Activated CD8-positive, alpha-beta T cell treated with anti-CD3 and anti-CD28 coated beads, Interleukin-2, amount 10 ng/mL, durations not matched to agents 7 days and 5 days (primary cell): ENCODE measurements at regions not wholly inside any gene's neighbourhood (a gene's known extent, or its start where the extent isn't known, plus 50 kb on each side); places are given as distances from the start of the nearest gene placed in this dataset.
"Not testable (repeated sequence)": the region's sequence is repeated elsewhere in the genome, so short reads cannot be mapped to it uniquely, and the experiment has no call there.

ENCODE experiments used
- ATAC-seq: fragments of 150-1000 bp; cut with Tn5 transposase; one replicate; pipeline ENCODE4 v1.10.0; 2021; ENCODE audit warnings: moderate library complexity
- CTCF ChIA-PET: fragments of 350-600 bp; sonication (Branson Sonifier 250); formaldehyde crosslinking; loops from one replicate; lab custom pipeline; 2021; ENCODE audit warnings: antibody characterized with exemption; lab: Charles Lee
- POLR2A ChIA-PET: fragments of 350-600 bp; sonication (Branson Sonifier 250); formaldehyde crosslinking; loops from one replicate; lab custom pipeline; 2021; ENCODE audit warnings: antibody characterized with exemption; lab: Charles Lee
- DNase-seq: peaks from one replicate; pipeline ENCODE4 v3.0.0-alpha.2; 2020
- H3K27ac Mint-ChIP-seq: one replicate; pipeline ENCODE4 v1.8.0; 2021; ENCODE audit warnings: mild to moderate bottlenecking, mixed read lengths
- H3K27me3 Mint-ChIP-seq: one replicate; pipeline ENCODE4 v1.8.0; 2021; ENCODE audit warnings: low read depth, mixed read lengths
- H3K36me3 Mint-ChIP-seq: one replicate; pipeline ENCODE4 v1.8.0; 2021; ENCODE audit warnings: low read depth, mixed read lengths
- H3K4me1 Mint-ChIP-seq: one replicate; pipeline ENCODE4 v1.8.0; 2021; ENCODE audit warnings: low read depth, mixed read lengths
- H3K4me3 Mint-ChIP-seq: one replicate; pipeline ENCODE4 v1.8.0; 2021; ENCODE audit warnings: mild to moderate bottlenecking, mixed read lengths
- H3K9me3 Mint-ChIP-seq: one replicate; pipeline ENCODE4 v1.8.0; 2022; ENCODE audit warnings: mixed read lengths; ENCODE audit not compliant: insufficient read depth

DNA sequence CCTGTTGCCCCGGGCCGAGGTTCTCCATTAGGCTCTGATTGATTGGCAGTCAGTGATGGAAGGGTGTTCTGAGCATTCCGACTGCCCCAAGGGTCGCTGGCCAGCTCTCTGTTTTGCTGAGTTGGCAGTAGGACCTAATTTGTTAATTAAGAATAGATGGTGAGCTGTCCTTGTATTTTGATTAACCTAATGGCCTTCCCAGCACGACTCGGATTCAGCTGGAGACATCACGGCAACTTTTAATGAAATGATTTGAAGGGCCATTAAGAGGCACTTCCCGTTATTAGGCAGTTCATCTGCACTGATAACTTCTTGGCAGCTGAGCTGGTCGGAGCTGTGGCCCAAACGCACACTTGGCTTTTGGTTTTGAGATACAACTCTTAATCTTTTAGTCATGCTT, 74.2 kb downstream of the HAPSTR1 start:
- ChIA-PET POLR2A (no interaction called here), CTCF (no interaction called here)
- H3K36me3 Mint-ChIP-seq: no peaks in the 10 kb centered on the region

GRCh38 chr16:9166326-9166993, 75.0 kb downstream of the HAPSTR1 start:
- POLR2A ChIA-PET, H3K36me3 Mint-ChIP-seq, H3K4me3 Mint-ChIP-seq, H3K27me3 Mint-ChIP-seq, ATAC-seq, H3K27ac Mint-ChIP-seq, H3K4me1 Mint-ChIP-seq, H3K9me3 Mint-ChIP-seq, DNase-seq, CTCF ChIA-PET: not testable (repeated sequence)

More for the DNA sequence above, 74.2 kb downstream of the HAPSTR1 start:
- H3K27ac Mint-ChIP-seq: no peak overlapping the region
- no peaks in the 10 kb centered on the region for H3K9me3 Mint-ChIP-seq
- no peaks in the 10 kb centered on the region for H3K27me3 Mint-ChIP-seq
- ATAC-seq (no peak), DNase-seq (no peak)
- H3K4me3 Mint-ChIP-seq: no peak overlapping the region
- no peaks in the 10 kb centered on the region for H3K4me1 Mint-ChIP-seq

DNA sequence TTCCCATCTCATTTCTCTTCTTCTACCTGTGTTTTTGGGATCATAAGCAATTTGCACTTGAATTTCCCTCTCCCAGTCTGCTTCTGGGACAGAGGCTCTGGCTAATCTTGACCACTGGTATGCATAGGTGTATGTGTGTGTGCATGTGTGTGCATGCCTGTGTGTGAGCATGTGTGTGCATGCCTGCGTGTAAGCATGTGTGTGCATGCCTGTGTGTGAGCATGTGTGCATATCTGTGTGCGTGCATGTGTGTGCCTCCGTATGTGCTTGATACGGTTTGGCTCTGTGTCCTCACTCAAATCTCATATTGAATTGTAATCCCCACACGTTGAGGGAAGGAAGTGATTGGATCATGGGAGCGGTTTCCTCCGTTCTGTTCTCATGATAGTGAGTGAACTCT, 77.7 kb downstream of the HAPSTR1 start:
- Mint-ChIP-seq H3K9me3 (no peaks in the 10 kb centered on the region), H3K4me3 (no peak overlapping the region), H3K36me3 (no peaks in the 10 kb centered on the region), H3K27ac (no peak overlapping the region), H3K4me1 (no peaks in the 10 kb centered on the region), H3K27me3 (no peaks in the 10 kb centered on the region)
- POLR2A ChIA-PET: no interaction called here
- DNase-seq: no peak
- CTCF ChIA-PET: no interaction called here
- ATAC-seq: no peak

- Mint-ChIP-seq H3K4me3 (no peak overlapping the region), H3K9me3 (no peaks in the 10 kb centered on the region), H3K36me3 (no peaks in the 10 kb centered on the region), H3K4me1 (no peaks in the 10 kb centered on the region), H3K27ac (no peak overlapping the region), H3K27me3 (no peaks in the 10 kb centered on the region)
- no peak for DNase-seq
- CTCF ChIA-PET: no interaction called here
- POLR2A ChIA-PET: no interaction called here
- no peak for ATAC-seq
These were observed 79.0 kb downstream of the HAPSTR1 start for GRCh38 chr16:9170470-9170869.

DNA sequence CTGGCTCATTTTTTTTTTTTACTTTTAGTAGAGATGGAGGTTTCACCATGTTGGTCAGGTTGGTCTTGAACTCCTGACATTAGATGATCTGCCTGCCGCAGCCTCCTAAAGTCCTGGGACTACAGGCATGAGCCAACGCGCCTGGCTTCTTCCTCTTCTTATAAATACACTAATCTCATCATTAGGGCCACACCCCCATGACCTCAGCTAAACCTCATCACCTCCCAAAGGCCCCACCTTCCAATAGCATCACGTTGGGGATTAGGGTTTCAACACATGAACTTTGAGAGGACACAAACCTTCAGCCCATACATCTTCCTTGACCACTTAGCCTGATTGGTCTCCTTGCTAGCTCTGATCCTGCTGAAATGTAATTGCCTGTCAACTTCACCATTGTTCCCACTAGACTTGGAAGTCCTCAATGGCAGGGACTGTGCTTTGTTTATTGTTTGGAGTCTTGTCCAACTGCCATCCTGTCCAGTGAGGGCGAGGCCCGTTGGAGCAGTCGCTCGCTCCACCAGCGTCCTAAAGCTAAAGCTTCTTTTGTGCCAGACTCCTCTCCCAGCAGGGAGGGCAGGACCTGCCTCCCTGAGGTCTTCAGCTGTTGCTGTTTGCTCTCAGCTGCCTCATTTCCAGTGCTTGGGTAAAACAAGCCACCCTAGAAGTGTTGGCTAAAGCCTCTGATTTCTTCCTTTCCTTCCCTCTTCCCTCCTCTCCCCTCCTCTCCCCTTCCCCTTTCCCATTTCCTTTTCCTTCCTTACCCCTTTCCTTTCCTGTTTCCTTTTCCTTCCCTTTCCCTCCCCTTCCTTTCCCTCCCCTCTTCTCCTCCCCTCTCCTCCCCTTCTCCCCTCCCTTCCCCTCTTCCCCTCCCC, 85.3 kb downstream of the HAPSTR1 start:
- Mint-ChIP-seq H3K4me1 (no peaks in the 10 kb centered on the region), H3K9me3 (no peaks in the 10 kb centered on the region), H3K27ac (no peak overlapping the region), H3K27me3 (no peaks in the 10 kb centered on the region), H3K36me3 (no peaks in the 10 kb centered on the region), H3K4me3 (no peak overlapping the region)
- ChIA-PET CTCF (no interaction called here), POLR2A (no interaction called here)
- ATAC-seq (no peak), DNase-seq (no peak)

GRCh38 chr16:9177861-9178260, 86.4 kb downstream of the HAPSTR1 start:
- Mint-ChIP-seq H3K27ac (no peak overlapping the region), H3K27me3 (no peaks in the 10 kb centered on the region), H3K36me3 (no peaks in the 10 kb centered on the region), H3K9me3 (no peaks in the 10 kb centered on the region), H3K4me1 (no peaks in the 10 kb centered on the region), H3K4me3 (no peak overlapping the region)
- ChIA-PET CTCF (no interaction called here), POLR2A (no interaction called here)
- ATAC-seq (no peak), DNase-seq (no peak)

DNA sequence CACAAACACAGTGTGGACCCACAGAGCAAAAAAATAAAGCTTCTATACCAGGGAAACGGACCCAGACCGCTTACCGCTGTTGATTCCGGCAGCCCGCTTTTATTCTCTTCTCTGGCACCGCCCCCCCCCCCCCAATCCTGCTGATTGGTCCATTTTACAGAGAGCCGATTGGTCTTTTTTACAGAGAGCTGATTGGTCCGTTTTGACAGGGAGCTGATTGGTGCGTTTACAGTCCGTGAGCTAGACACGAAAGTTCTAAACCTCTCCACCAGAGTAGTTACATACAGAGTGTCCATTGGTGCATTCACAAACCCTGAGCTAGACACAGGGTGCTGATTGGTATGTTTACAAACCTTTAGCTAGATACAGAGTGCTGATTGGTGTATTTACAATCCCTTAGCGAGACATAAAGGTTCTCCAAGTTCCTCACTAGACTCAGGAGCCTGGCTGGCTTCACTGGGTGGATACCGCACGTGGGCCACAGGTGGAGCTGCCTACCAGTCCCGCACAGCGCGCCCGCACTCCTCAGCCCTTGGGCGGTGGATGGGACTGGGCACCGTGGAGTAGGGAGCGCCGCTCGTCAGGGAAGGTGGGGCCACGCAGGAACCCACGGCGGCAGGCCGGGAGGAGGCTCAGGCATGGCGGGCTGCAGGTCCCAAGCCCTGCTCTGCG, 92.4 kb downstream of the HAPSTR1 start:
- DNase-seq (no peak), ATAC-seq (no peak)
- CTCF ChIA-PET: interaction anchor here (1.9 kb wide), 1 partner anchor 45 kb away, joined by 5 read pairs; no protein-coding TSS in a partner anchor
- H3K27me3 Mint-ChIP-seq: no peaks in the 10 kb centered on the region
- POLR2A ChIA-PET: no interaction called here
- H3K27ac Mint-ChIP-seq: no peak overlapping the region
- no peaks in the 10 kb centered on the region for H3K9me3 Mint-ChIP-seq
- no peaks in the 10 kb centered on the region for H3K4me1 Mint-ChIP-seq
- no peak overlapping the region for H3K4me3 Mint-ChIP-seq
- H3K36me3 Mint-ChIP-seq: no peaks in the 10 kb centered on the region

- Mint-ChIP-seq H3K4me1 (no peaks in the 10 kb centered on the region), H3K27me3 (no peaks in the 10 kb centered on the region), H3K27ac (no peak overlapping the region), H3K9me3 (no peaks in the 10 kb centered on the region), H3K4me3 (no peak overlapping the region), H3K36me3 (no peaks in the 10 kb centered on the region)
- POLR2A ChIA-PET: interaction anchor here (0.6 kb wide), 1 partner anchor 37 kb away, joined by 3 read pairs; no protein-coding TSS in a partner anchor
- no peak for ATAC-seq
- CTCF ChIA-PET: interaction anchor here (1.9 kb wide), 1 partner anchor 45 kb away, joined by 5 read pairs; no protein-coding TSS in a partner anchor
- DNase-seq: no peak
These were observed 92.9 kb downstream of the HAPSTR1 start for GRCh38 chr16:9184354-9184690.

GRCh38 chr16:9185381-9185780, 93.9 kb downstream of the HAPSTR1 start:
- no peaks in the 10 kb centered on the region for H3K27me3 Mint-ChIP-seq
- POLR2A ChIA-PET: no interaction called here
- no peaks in the 10 kb centered on the region for H3K36me3 Mint-ChIP-seq

GRCh38 chr16:9186061-9186460, 94.6 kb downstream of the HAPSTR1 start:
- Mint-ChIP-seq H3K4me1 (no peaks in the 10 kb centered on the region), H3K27ac (no peak overlapping the region), H3K4me3 (no peak overlapping the region), H3K9me3 (no peaks in the 10 kb centered on the region), H3K27me3 (no peaks in the 10 kb centered on the region), H3K36me3 (no peaks in the 10 kb centered on the region)
- DNase-seq: no peak
- ChIA-PET CTCF (no interaction called here), POLR2A (no interaction called here)
- ATAC-seq: no peak

More at GRCh38 chr16:9185381-9185780, 93.9 kb downstream of the HAPSTR1 start:
- ATAC-seq: no peak
- CTCF ChIA-PET: no interaction called here
- no peak for DNase-seq
- H3K4me3 Mint-ChIP-seq: no peak overlapping the region
- H3K4me1 Mint-ChIP-seq: no peaks in the 10 kb centered on the region
- H3K9me3 Mint-ChIP-seq: no peaks in the 10 kb centered on the region
- H3K27ac Mint-ChIP-seq: no peak overlapping the region

GRCh38 chr16:9188721-9189120, 97.3 kb downstream of the HAPSTR1 start:
- Mint-ChIP-seq H3K9me3 (no peaks in the 10 kb centered on the region), H3K36me3 (no peaks in the 10 kb centered on the region), H3K4me1 (no peaks in the 10 kb centered on the region), H3K4me3 (no peak overlapping the region), H3K27ac (no peak overlapping the region), H3K27me3 (no peaks in the 10 kb centered on the region)
- ATAC-seq (no peak), DNase-seq (no peak)
- ChIA-PET POLR2A (no interaction called here), CTCF (no interaction called here)

- CTCF ChIA-PET: no interaction called here
- no peak overlapping the region for H3K4me3 Mint-ChIP-seq
- DNase-seq (no peak), ATAC-seq (no peak)
- H3K9me3 Mint-ChIP-seq: no peaks in the 10 kb centered on the region
- H3K36me3 Mint-ChIP-seq: no peaks in the 10 kb centered on the region
- POLR2A ChIA-PET: no interaction called here
- H3K27me3 Mint-ChIP-seq: no peaks in the 10 kb centered on the region
- no peaks in the 10 kb centered on the region for H3K4me1 Mint-ChIP-seq
- no peak overlapping the region for H3K27ac Mint-ChIP-seq
These were observed 99.9 kb downstream of the HAPSTR1 start for GRCh38 chr16:9191274-9191850.
